Activated naive CD4-positive, alpha-beta T cell treated with anti-CD3 and anti-CD28 coated beads, Interleukin-2, amount 10 ng/mL, durations not matched to agents 7 days and 5 days (primary cell): ENCODE measurements at regions not wholly inside any gene's neighbourhood (a gene's known extent, or its start where the extent isn't known, plus 50 kb on each side); places are given as distances from the start of the nearest gene placed in this dataset.
A peak's percentile ranks its signal among the peaks of the same experiment; 100 is the strongest.
"Not testable (repeated sequence)": the region's sequence is repeated elsewhere in the genome, so short reads cannot be mapped to it uniquely, and the experiment has no call there.

ENCODE experiments used
- CTCF ChIA-PET: fragments of 350-600 bp; sonication (Branson Sonifier 250); formaldehyde crosslinking; loops from one replicate; lab custom pipeline; 2021; ENCODE audit warnings: antibody characterized with exemption; lab: Charles Lee
- DNase-seq: peaks from one replicate; pipeline ENCODE4 v3.0.0-alpha.2; 2020
- H3K27ac Mint-ChIP-seq: one replicate; pipeline ENCODE4 v1.8.0; 2021; ENCODE audit warnings: mild to moderate bottlenecking, moderate library complexity, mixed read lengths
- H3K27me3 Mint-ChIP-seq: one replicate; pipeline ENCODE4 v1.8.0; 2021; ENCODE audit warnings: mild to moderate bottlenecking, mixed read lengths
- H3K36me3 Mint-ChIP-seq: one replicate; pipeline ENCODE4 v1.8.0; 2021; ENCODE audit warnings: mixed read lengths
- H3K4me1 Mint-ChIP-seq: one replicate; pipeline ENCODE4 v1.8.0; 2021; ENCODE audit warnings: mixed read lengths
- H3K4me3 Mint-ChIP-seq: one replicate; pipeline ENCODE4 v1.8.0; 2021; ENCODE audit warnings: mild to moderate bottlenecking, moderate library complexity, mixed read lengths
- H3K9me3 Mint-ChIP-seq: one replicate; pipeline ENCODE4 v1.8.0; 2021; ENCODE audit warnings: mixed read lengths

- CTCF ChIA-PET, H3K27me3 Mint-ChIP-seq, H3K27ac Mint-ChIP-seq, DNase-seq, H3K9me3 Mint-ChIP-seq, H3K36me3 Mint-ChIP-seq, H3K4me1 Mint-ChIP-seq, H3K4me3 Mint-ChIP-seq: not testable (repeated sequence)
These were observed 52.0 kb downstream of the SYT15B start for GRCh38 chr10:47711428-47711827.

- H3K4me1 Mint-ChIP-seq, CTCF ChIA-PET, H3K36me3 Mint-ChIP-seq, H3K27ac Mint-ChIP-seq, H3K9me3 Mint-ChIP-seq, H3K27me3 Mint-ChIP-seq, DNase-seq, H3K4me3 Mint-ChIP-seq: not testable (repeated sequence)
These were observed 52.9 kb downstream of the SYT15B start for GRCh38 chr10:47710443-47710842.

- H3K4me1 Mint-ChIP-seq, H3K36me3 Mint-ChIP-seq, H3K27ac Mint-ChIP-seq, H3K27me3 Mint-ChIP-seq, CTCF ChIA-PET, H3K9me3 Mint-ChIP-seq: not testable (repeated sequence)
- H3K4me3 Mint-ChIP-seq = peak overlapping the region; percentile 49
- DNase-seq = peak; percentile 79
These were observed 57.5 kb downstream of the SYT15B start for GRCh38 chr10:47705698-47706414.

- H3K27ac Mint-ChIP-seq, H3K4me1 Mint-ChIP-seq, CTCF ChIA-PET, H3K36me3 Mint-ChIP-seq, H3K4me3 Mint-ChIP-seq, H3K27me3 Mint-ChIP-seq, H3K9me3 Mint-ChIP-seq, DNase-seq: not testable (repeated sequence)
These were observed 62.1 kb downstream of the SYT15B start for GRCh38 chr10:47701285-47701684.

GRCh38 chr10:47699854-47700253 lies 63.5 kb downstream of the SYT15B start:
- H3K4me3 Mint-ChIP-seq = not testable (repeated sequence)

GRCh38 chr10:47696170-47696569 lies 67.2 kb downstream of the SYT15B start:
- CTCF ChIA-PET, H3K27me3 Mint-ChIP-seq, H3K4me3 Mint-ChIP-seq, H3K27ac Mint-ChIP-seq, H3K36me3 Mint-ChIP-seq, DNase-seq, H3K9me3 Mint-ChIP-seq, H3K4me1 Mint-ChIP-seq: not testable (repeated sequence)

More at GRCh38 chr10:47699854-47700253, 63.5 kb downstream of the SYT15B start:
- CTCF ChIA-PET, H3K27me3 Mint-ChIP-seq, H3K27ac Mint-ChIP-seq, H3K36me3 Mint-ChIP-seq, H3K4me1 Mint-ChIP-seq, H3K9me3 Mint-ChIP-seq, DNase-seq: not testable (repeated sequence)

GRCh38 chr10:47695149-47695548 lies 68.2 kb downstream of the SYT15B start:
- H3K4me3 Mint-ChIP-seq, H3K36me3 Mint-ChIP-seq, H3K9me3 Mint-ChIP-seq, H3K27ac Mint-ChIP-seq, DNase-seq, H3K4me1 Mint-ChIP-seq, CTCF ChIA-PET, H3K27me3 Mint-ChIP-seq: not testable (repeated sequence)

- DNase-seq, H3K36me3 Mint-ChIP-seq, CTCF ChIA-PET, H3K4me1 Mint-ChIP-seq, H3K27me3 Mint-ChIP-seq, H3K27ac Mint-ChIP-seq, H3K4me3 Mint-ChIP-seq, H3K9me3 Mint-ChIP-seq: not testable (repeated sequence)
These were observed 73.1 kb downstream of the SYT15B start for GRCh38 chr10:47690304-47690703.

GRCh38 chr10:47683826-47684475 lies 79.4 kb downstream of the SYT15B start:
- H3K27me3 Mint-ChIP-seq, DNase-seq, H3K4me3 Mint-ChIP-seq, CTCF ChIA-PET, H3K27ac Mint-ChIP-seq, H3K4me1 Mint-ChIP-seq, H3K36me3 Mint-ChIP-seq, H3K9me3 Mint-ChIP-seq: not testable (repeated sequence)

GRCh38 chr10:47681638-47681990 lies 81.8 kb downstream of the SYT15B start:
- H3K27me3 Mint-ChIP-seq, DNase-seq, H3K27ac Mint-ChIP-seq, H3K4me3 Mint-ChIP-seq, H3K36me3 Mint-ChIP-seq, H3K9me3 Mint-ChIP-seq, CTCF ChIA-PET, H3K4me1 Mint-ChIP-seq: not testable (repeated sequence)

GRCh38 chr10:47680848-47681637 lies 82.3 kb downstream of the SYT15B start:
- H3K27me3 Mint-ChIP-seq, H3K9me3 Mint-ChIP-seq, H3K4me3 Mint-ChIP-seq, H3K4me1 Mint-ChIP-seq, H3K27ac Mint-ChIP-seq, CTCF ChIA-PET, H3K36me3 Mint-ChIP-seq, DNase-seq: not testable (repeated sequence)

- H3K4me3 Mint-ChIP-seq, H3K4me1 Mint-ChIP-seq, DNase-seq, H3K27ac Mint-ChIP-seq, CTCF ChIA-PET, H3K27me3 Mint-ChIP-seq, H3K36me3 Mint-ChIP-seq, H3K9me3 Mint-ChIP-seq: not testable (repeated sequence)
These were observed 87.3 kb downstream of the SYT15B start for GRCh38 chr10:47676102-47676501.

GRCh38 chr10:47675577-47675976 lies 87.8 kb downstream of the SYT15B start:
- DNase-seq, H3K4me3 Mint-ChIP-seq, CTCF ChIA-PET, H3K36me3 Mint-ChIP-seq, H3K4me1 Mint-ChIP-seq, H3K9me3 Mint-ChIP-seq, H3K27ac Mint-ChIP-seq, H3K27me3 Mint-ChIP-seq: not testable (repeated sequence)

GRCh38 chr10:47673128-47673527 lies 90.3 kb downstream of the SYT15B start:
- H3K4me1 Mint-ChIP-seq, H3K27me3 Mint-ChIP-seq, H3K36me3 Mint-ChIP-seq, CTCF ChIA-PET, H3K9me3 Mint-ChIP-seq, DNase-seq, H3K27ac Mint-ChIP-seq, H3K4me3 Mint-ChIP-seq: not testable (repeated sequence)

GRCh38 chr10:47670857-47671256 lies 92.5 kb downstream of the SYT15B start:
- H3K27ac Mint-ChIP-seq, H3K4me1 Mint-ChIP-seq, H3K4me3 Mint-ChIP-seq, CTCF ChIA-PET, H3K36me3 Mint-ChIP-seq, H3K9me3 Mint-ChIP-seq, DNase-seq, H3K27me3 Mint-ChIP-seq: not testable (repeated sequence)
